ENCODE measurements at regions not wholly inside any gene's neighbourhood (a gene's known extent, or its start where the extent isn't known, plus 50 kb on each side); places are given as distances from the start of the nearest gene placed in this dataset.
A peak's percentile ranks its signal among the peaks of the same experiment; 100 is the strongest.

- no peaks in the 10 kb centered on the region for H3K36me3 ChIP-seq
- no peaks in the 10 kb centered on the region for H3K9me3 ChIP-seq (replicated peaks)
- H3K4me1 ChIP-seq, result peaks cover 17% of the 10 kb centered on the region
- no peaks in the 10 kb centered on the region for H3K27me3 ChIP-seq (ENCODE audit: low read depth)
- no peak overlapping the region for H3K4me3 ChIP-seq
- no peak for DNase-seq
- H3K27ac ChIP-seq (replicated peaks), result peak overlapping the region; percentile 4
- TF ChIP-seq CTCF (IDR thresholded peaks at IDR 0.05; ENCODE audit: borderline replicate concordance), result no peak
- intact Hi-C loops (cut with micrococcal nuclease), result no loop called here
Observed at GRCh38 chr2:41989501-41990180, 58.2 kb upstream of the PKDCC start.

GRCh38 chr2:41990245-41990644, 57.6 kb upstream of the PKDCC start:
- TF ChIP-seq CTCF (IDR thresholded peaks at IDR 0.05; ENCODE audit: borderline replicate concordance), result no peak
- no peak for DNase-seq
- intact Hi-C loops (cut with micrococcal nuclease), result no loop called here
- no peaks in the 10 kb centered on the region for H3K9me3 ChIP-seq (replicated peaks)
- H3K27ac ChIP-seq (replicated peaks), result peak overlapping the region; percentile 4
- no peak overlapping the region for H3K4me3 ChIP-seq
- no peaks in the 10 kb centered on the region for H3K27me3 ChIP-seq (ENCODE audit: low read depth)
- peaks cover 17% of the 10 kb centered on the region for H3K4me1 ChIP-seq
- H3K36me3 ChIP-seq, result no peaks in the 10 kb centered on the region

GRCh38 chr2:41990688-41991087, 57.1 kb upstream of the PKDCC start:
- TF ChIP-seq CTCF (IDR thresholded peaks at IDR 0.05; ENCODE audit: borderline replicate concordance), result no peak
- H3K9me3 ChIP-seq (replicated peaks), result no peaks in the 10 kb centered on the region
- no peaks in the 10 kb centered on the region for H3K36me3 ChIP-seq
- H3K4me3 ChIP-seq, result no peak overlapping the region
- DNase-seq, result no peak
- intact Hi-C loops (cut with micrococcal nuclease), result no loop called here
- H3K4me1 ChIP-seq, result peaks cover 17% of the 10 kb centered on the region
- H3K27ac ChIP-seq (replicated peaks), result no peak overlapping the region
- no peaks in the 10 kb centered on the region for H3K27me3 ChIP-seq (ENCODE audit: low read depth)

GRCh38 chr2:41992056-41992642, 55.7 kb upstream of the PKDCC start:
- intact Hi-C loops (cut with micrococcal nuclease), result no loop called here
- H3K27ac ChIP-seq (replicated peaks), result no peak overlapping the region
- H3K36me3 ChIP-seq, result no peaks in the 10 kb centered on the region
- TF ChIP-seq CTCF (IDR thresholded peaks at IDR 0.05; ENCODE audit: borderline replicate concordance), result no peak
- no peak overlapping the region for H3K4me3 ChIP-seq
- peaks cover 17% of the 10 kb centered on the region for H3K4me1 ChIP-seq
- DNase-seq, result no peak
- no peaks in the 10 kb centered on the region for H3K9me3 ChIP-seq (replicated peaks)
- no peaks in the 10 kb centered on the region for H3K27me3 ChIP-seq (ENCODE audit: low read depth)

- H3K4me1 ChIP-seq, result peaks cover 17% of the 10 kb centered on the region
- no peak overlapping the region for H3K27ac ChIP-seq (replicated peaks)
- no peaks in the 10 kb centered on the region for H3K9me3 ChIP-seq (replicated peaks)
- TF ChIP-seq CTCF (IDR thresholded peaks at IDR 0.05; ENCODE audit: borderline replicate concordance), result no peak
- no peak for DNase-seq
- intact Hi-C loops (cut with micrococcal nuclease), result no loop called here
- no peak overlapping the region for H3K4me3 ChIP-seq
- H3K36me3 ChIP-seq, result no peaks in the 10 kb centered on the region
- no peaks in the 10 kb centered on the region for H3K27me3 ChIP-seq (ENCODE audit: low read depth)
Observed at GRCh38 chr2:41992671-41993434, 55.0 kb upstream of the PKDCC start.

Data from left ventricle myocardium inferior (tissue), 1 donor.